Vagina (tissue), 2 donors: ENCODE measurements at regions not wholly inside any gene's neighbourhood (a gene's known extent, or its start where the extent isn't known, plus 50 kb on each side); places are given as distances from the start of the nearest gene placed in this dataset.

Experiments used
- POLR2AphosphoS5 ChIP-seq, 2 donors: sonication (generic); formaldehyde crosslinking; IDR thresholded peaks; one replicate each; pipeline ENCODE4 v1.9.0; 2017; ENCODE audit warnings: antibody characterized with exemption in 2 of 2, mild to moderate bottlenecking in 2 of 2, low read depth in 1 of 2; ENCODE audit not compliant: insufficient read depth in 1 of 2
- TF ChIP-seq, protein P1 (sequence below), 3 experiments: fragments of 450-650 bp in 2 of 3; fragments of 200-600 bp in 1 of 3; sonication (generic) in 1 of 3; IDR thresholded peaks; one replicate each; pipeline ENCODE4 v1.5.1; 2017 to 2019; ENCODE audit warnings: antibody characterized with exemption in 3 of 3, mild to moderate bottlenecking in 2 of 3, moderate library complexity in 2 of 3

DNA sequence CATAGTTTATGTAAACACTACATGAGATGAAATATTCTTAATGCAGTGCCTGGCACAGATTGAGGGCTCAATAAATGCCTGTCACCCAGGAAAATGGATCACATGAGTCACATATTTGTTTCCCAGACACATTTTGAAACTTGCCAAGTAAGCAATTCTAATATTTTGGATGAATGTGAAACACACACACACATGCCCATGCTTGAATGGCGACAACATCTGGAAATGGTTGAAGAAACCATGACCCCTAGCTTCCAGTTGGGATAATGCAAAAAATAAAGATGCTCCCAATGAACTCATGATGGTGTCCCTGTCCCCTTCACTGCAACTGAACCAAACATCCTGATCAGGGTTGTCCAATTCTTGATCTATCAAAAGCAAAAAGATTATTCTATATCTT lies 797.3 kb downstream of the XPNPEP1 start:
- TF ChIP-seq, protein P1, sequence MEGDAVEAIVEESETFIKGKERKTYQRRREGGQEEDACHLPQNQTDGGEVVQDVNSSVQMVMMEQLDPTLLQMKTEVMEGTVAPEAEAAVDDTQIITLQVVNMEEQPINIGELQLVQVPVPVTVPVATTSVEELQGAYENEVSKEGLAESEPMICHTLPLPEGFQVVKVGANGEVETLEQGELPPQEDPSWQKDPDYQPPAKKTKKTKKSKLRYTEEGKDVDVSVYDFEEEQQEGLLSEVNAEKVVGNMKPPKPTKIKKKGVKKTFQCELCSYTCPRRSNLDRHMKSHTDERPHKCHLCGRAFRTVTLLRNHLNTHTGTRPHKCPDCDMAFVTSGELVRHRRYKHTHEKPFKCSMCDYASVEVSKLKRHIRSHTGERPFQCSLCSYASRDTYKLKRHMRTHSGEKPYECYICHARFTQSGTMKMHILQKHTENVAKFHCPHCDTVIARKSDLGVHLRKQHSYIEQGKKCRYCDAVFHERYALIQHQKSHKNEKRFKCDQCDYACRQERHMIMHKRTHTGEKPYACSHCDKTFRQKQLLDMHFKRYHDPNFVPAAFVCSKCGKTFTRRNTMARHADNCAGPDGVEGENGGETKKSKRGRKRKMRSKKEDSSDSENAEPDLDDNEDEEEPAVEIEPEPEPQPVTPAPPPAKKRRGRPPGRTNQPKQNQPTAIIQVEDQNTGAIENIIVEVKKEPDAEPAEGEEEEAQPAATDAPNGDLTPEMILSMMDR (IDR thresholded peaks at IDR 0.05): no peak
- TF ChIP-seq POLR2AphosphoS5 (IDR thresholded peaks at IDR 0.05; ENCODE audit: insufficient read depth in 1 of 2, low read depth in 1 of 2): no peak
